DMS79 treated with DMSO at 0.1 percent for 48 hours (cell line): ENCODE measurements at regions not wholly inside any gene's neighbourhood (a gene's known extent, or its start where the extent isn't known, plus 50 kb on each side); places are given as distances from the start of the nearest gene placed in this dataset.
A peak's percentile ranks its signal among the peaks of the same experiment; 100 is the strongest.
"Not testable (repeated sequence)": the region's sequence is repeated elsewhere in the genome, so short reads cannot be mapped to it uniquely, and the experiment has no call there.

Experiments
- DNase-seq: peaks from one replicate; lab custom pipeline; 2025; lab: John Stamatoyannopoulos, UW

- DNase-seq: no peak
Measured at GRCh38 chr18:37836071-37836970, 270.7 kb upstream of the CELF4 start.

GRCh38 chr18:37832010-37832695, 266.6 kb upstream of the CELF4 start:
- DNase-seq: not testable (repeated sequence)

GRCh38 chr18:37812961-37813360, 247.4 kb upstream of the CELF4 start:
- no peak for DNase-seq

GRCh38 chr18:37805773-37806404, 240.3 kb upstream of the CELF4 start:
- no peak for DNase-seq

GRCh38 chr18:37796823-37797349, 231.3 kb upstream of the CELF4 start:
- DNase-seq: no peak

- DNase-seq: no peak
Measured at GRCh38 chr18:37787452-37787851, 221.9 kb upstream of the CELF4 start.

GRCh38 chr18:37783771-37784170, 218.2 kb upstream of the CELF4 start:
- DNase-seq: peak; percentile 68

- DNase-seq: no peak
Measured at GRCh38 chr18:37779220-37779619, 213.6 kb upstream of the CELF4 start.

- no peak for DNase-seq
Measured at GRCh38 chr18:37778417-37779165, 213.0 kb upstream of the CELF4 start.

GRCh38 chr18:37769826-37770225, 204.2 kb upstream of the CELF4 start:
- no peak for DNase-seq

- DNase-seq: no peak
Measured at GRCh38 chr18:37764541-37765288, 199.1 kb upstream of the CELF4 start.

- peak; percentile 37 for DNase-seq
Measured at GRCh38 chr18:37762076-37762621, 196.6 kb upstream of the CELF4 start.

- DNase-seq: no peak
Measured at GRCh38 chr18:37754141-37754540, 188.5 kb upstream of the CELF4 start.

- DNase-seq: no peak
Measured at GRCh38 chr18:37742436-37742835, 176.8 kb upstream of the CELF4 start.

- no peak for DNase-seq
Measured at GRCh38 chr18:37741032-37741623, 175.5 kb upstream of the CELF4 start.

GRCh38 chr18:37734406-37734805, 168.8 kb upstream of the CELF4 start:
- DNase-seq: no peak

GRCh38 chr18:37729716-37730115, 164.1 kb upstream of the CELF4 start:
- DNase-seq: no peak

- DNase-seq: no peak
Measured at GRCh38 chr18:37724206-37724605, 158.6 kb upstream of the CELF4 start.

- DNase-seq: no peak
Measured at GRCh38 chr18:37721544-37722522, 156.2 kb upstream of the CELF4 start.
